Skeletal muscle satellite cell (primary cell): ENCODE measurements at regions not wholly inside any gene's neighbourhood (a gene's known extent, or its start where the extent isn't known, plus 50 kb on each side); places are given as distances from the start of the nearest gene placed in this dataset.
"Not testable (repeated sequence)": the region's sequence is repeated elsewhere in the genome, so short reads cannot be mapped to it uniquely, and the experiment has no call there.

Source experiments
- H3K27me3 ChIP-seq: 2 replicates; pipeline ENCODE4 v1.7.0; 2013; ENCODE audit warnings: low read length; ENCODE audit not compliant: control insufficient read depth, insufficient read depth
- H3K36me3 ChIP-seq: 2 replicates; pipeline ENCODE4 v1.7.0; 2013; ENCODE audit warnings: mild to moderate bottlenecking, control low read depth, low read length; ENCODE audit not compliant: insufficient read depth
- H3K4me1 ChIP-seq: 2 replicates; pipeline ENCODE4 v1.7.0; 2013; ENCODE audit warnings: low read length; ENCODE audit not compliant: control insufficient read depth, insufficient read depth
- H3K4me2 ChIP-seq: 2 replicates; pipeline ENCODE4 v1.7.0; 2013; ENCODE audit warnings: mild to moderate bottlenecking, low read length
- H3K4me3 ChIP-seq: 2 replicates; pipeline ENCODE4 v1.7.0; 2013; ENCODE audit warnings: low read length
- H3K9ac ChIP-seq: 2 replicates; pipeline ENCODE4 v1.7.0; 2013; ENCODE audit warnings: mild to moderate bottlenecking, low read depth, low read length, moderate library complexity
- H3K9me3 ChIP-seq: replicated peaks from 2 replicates; pipeline ENCODE4 v1.7.0; 2013; ENCODE audit warnings: mild to moderate bottlenecking, control low read depth, low read length

DNA sequence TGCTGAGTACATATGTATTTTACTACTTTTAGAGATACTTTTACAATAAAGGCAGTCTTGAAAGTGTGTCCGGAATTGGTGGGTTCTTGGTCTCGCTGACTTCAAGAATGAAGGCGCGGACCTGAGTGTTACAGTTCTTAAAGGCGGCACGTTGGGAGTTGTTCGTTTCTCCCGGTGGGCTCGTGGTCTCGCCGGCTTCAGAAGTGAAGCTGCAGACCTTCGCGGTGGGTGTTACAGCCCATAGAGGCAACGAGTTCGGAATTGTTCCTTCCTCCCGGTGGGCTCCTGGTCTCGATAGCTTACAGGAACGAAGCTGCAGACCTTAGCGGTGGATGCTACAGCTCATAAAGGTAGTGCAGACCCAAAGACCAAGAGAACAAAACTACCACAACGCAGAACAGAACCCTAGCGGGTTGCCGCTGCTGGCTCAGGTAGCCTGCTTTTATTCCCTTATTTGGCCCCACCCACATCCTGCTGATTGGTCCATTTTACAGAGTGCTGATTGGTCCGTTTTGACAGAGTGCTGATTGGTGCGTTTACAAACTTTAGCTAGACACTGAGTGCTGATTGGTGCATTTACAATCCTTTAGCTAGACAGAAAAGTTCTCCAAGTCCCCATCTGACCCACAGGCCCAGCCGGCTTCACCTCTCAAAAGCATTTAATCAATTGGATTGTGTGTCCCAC lies 79.6 kb upstream of the KMT2C start:
- not testable (repeated sequence) for H3K4me1 ChIP-seq, H3K36me3 ChIP-seq, H3K27me3 ChIP-seq, H3K4me3 ChIP-seq, H3K9me3 ChIP-seq, H3K9ac ChIP-seq, H3K4me2 ChIP-seq

DNA sequence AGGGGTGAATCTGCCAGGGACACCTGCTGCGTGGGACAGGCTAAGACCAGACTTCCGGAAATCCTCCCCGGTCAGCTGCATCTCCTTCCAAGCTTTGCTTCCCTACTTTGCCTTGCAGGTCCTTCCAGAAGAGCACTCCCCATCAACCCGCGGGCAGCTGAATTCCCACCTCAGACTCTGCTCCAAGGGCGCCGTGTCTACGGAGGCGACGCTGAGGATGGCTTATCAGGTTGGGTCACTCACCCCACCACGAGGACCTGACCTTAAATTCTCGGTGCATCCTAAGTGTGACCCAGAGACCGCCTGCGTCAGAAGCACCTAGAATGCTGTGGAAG lies 78.9 kb upstream of the KMT2C start:
- Histone ChIP-seq H3K9me3 (no peaks in the 10 kb centered on the region), H3K4me1 (no peaks in the 10 kb centered on the region), H3K4me3 (no peak overlapping the region), H3K36me3 (no peaks in the 10 kb centered on the region), H3K27me3 (no peaks in the 10 kb centered on the region), H3K4me2 (no peak overlapping the region), H3K9ac (no peak overlapping the region)

DNA sequence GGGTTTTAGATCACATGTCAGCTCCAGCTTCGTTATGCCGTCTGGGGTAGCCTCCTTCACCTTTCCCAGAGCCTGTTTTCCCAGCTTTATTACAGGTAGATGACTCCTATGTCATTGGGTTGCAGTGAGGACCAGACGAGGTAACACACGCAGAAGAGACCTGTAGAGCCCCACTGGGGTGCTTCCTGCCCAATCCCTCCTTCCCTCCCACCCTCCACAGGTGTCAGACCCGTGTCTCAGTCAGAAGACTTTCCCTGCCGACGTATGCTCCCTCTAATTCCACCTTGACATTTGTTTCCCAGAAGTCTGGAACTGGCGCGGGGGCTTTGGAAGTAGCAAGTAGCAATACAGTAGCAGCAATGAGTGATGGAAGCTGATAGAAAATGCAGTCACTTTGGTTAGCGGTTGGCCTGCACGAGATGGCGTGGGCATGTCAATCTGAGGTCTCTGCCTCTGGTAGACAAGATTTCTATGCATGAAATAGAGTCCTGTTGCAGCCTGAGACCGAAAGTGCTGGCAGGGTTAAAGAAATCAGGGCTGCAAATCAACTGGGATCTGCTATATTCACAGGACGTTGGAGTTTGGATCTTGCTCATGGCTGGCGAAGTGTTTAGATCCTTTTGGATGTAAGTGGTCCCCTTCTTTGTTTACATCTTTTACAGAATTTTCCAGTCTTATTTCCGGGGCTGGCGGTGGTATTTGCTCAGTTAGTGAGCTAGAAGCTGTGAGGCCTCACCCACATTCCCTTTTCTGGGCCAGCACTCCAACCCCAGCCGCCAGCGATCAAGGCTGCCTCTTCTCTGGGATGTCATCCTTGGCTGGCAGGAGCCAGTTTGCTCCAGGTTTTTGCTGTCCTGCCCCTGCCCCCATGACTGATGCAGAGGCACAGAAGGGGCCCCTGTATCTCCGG lies 78.3 kb upstream of the KMT2C start:
- no peak overlapping the region for H3K4me3 ChIP-seq
- no peaks in the 10 kb centered on the region for H3K36me3 ChIP-seq
- no peaks in the 10 kb centered on the region for H3K27me3 ChIP-seq
- no peaks in the 10 kb centered on the region for H3K9me3 ChIP-seq
- no peak overlapping the region for H3K4me2 ChIP-seq
- H3K9ac ChIP-seq = no peak overlapping the region
- H3K4me1 ChIP-seq = no peaks in the 10 kb centered on the region

DNA sequence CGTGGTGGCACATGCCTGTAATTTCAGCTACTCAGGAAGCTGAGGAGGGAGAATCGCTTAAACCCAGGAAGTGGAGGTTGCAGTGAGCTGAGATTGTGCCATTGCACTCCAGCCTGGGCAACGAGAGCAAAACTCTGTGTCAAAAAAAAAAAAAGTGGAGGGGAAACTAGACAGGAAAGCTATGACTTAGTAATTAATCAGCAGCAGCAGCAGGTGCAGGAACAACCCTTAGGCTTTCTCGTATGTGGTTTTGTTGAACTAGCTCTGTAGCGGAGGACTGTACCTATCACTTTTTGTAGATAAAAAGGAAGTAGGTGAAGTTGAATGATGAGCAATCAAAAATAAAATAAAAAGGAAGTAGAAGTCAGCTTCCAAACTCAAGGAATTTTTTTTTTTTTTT lies 76.9 kb upstream of the KMT2C start:
- Histone ChIP-seq H3K9me3 (no peaks in the 10 kb centered on the region), H3K36me3 (no peaks in the 10 kb centered on the region), H3K4me3 (no peak overlapping the region), H3K4me2 (no peak overlapping the region), H3K9ac (no peak overlapping the region), H3K27me3 (no peaks in the 10 kb centered on the region), H3K4me1 (no peaks in the 10 kb centered on the region)

DNA sequence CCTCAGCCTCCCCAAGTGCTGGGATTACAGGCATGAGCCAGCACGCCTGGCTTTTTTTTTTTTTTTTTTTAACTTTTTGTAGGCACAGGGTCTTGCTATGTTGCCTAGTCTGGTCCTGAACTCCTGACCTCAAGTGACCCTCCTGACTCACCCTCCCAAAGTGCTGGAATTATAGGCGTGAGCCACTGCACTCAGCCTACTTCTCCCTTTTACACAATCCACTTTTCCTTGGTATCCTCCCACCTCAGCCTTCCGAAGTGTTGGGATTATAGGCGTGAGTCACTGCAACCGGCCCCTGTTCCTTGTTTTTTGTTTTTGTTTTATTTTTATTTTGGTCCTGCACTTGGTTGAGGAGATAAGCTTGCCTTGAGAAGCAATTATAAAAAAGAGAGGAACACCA lies 75.9 kb upstream of the KMT2C start:
- H3K27me3 ChIP-seq = no peaks in the 10 kb centered on the region
- no peaks in the 10 kb centered on the region for H3K4me1 ChIP-seq
- H3K36me3 ChIP-seq = no peaks in the 10 kb centered on the region
- no peak overlapping the region for H3K4me3 ChIP-seq
- H3K4me2 ChIP-seq = no peak overlapping the region
- no peak overlapping the region for H3K9ac ChIP-seq
- H3K9me3 ChIP-seq = no peaks in the 10 kb centered on the region

DNA sequence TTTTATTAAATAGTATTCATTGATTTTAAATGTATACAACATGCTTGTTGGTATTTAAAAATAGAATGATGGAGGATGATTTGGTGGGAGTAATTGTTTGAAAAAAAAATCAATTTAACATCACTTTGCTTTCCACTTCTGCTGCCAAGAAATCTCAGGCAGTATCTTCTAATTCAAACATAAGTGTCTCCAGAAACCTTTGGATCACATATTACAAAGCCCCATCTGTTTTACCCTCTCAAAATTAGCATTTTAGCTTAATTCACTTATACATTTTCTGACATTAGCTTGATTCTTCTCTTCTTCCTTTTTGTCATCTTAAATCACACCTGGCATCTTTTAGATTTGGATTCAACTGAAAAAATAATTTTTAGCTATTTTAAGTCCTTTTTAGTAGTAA lies 72.9 kb upstream of the KMT2C start:
- Histone ChIP-seq H3K36me3 (no peaks in the 10 kb centered on the region), H3K9me3 (no peaks in the 10 kb centered on the region), H3K4me1 (no peaks in the 10 kb centered on the region), H3K9ac (no peak overlapping the region), H3K27me3 (no peaks in the 10 kb centered on the region), H3K4me2 (no peak overlapping the region), H3K4me3 (no peak overlapping the region)

DNA sequence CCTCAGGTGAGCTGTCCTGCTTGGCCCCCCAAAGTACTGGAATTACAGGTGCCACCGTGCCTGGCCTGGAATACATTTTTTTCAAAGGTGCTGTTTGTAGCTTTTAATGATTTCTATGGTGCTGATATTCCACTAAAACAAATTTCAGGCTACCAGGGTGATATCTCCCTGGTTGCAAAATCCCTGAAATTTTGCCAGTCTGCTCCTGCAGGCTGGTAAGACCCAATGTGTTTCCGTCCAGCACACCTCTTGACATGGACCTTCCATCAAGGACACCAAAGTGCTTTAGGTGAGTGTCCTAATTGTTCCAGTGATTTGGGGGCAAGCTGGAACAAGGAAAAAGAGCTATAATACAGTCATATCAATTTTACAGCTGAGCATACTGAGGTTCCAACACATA lies 69.8 kb upstream of the KMT2C start:
- Histone ChIP-seq H3K4me2 (no peak overlapping the region), H3K4me1 (no peaks in the 10 kb centered on the region), H3K9ac (no peak overlapping the region), H3K27me3 (no peaks in the 10 kb centered on the region), H3K9me3 (no peaks in the 10 kb centered on the region), H3K36me3 (no peaks in the 10 kb centered on the region), H3K4me3 (no peak overlapping the region)

DNA sequence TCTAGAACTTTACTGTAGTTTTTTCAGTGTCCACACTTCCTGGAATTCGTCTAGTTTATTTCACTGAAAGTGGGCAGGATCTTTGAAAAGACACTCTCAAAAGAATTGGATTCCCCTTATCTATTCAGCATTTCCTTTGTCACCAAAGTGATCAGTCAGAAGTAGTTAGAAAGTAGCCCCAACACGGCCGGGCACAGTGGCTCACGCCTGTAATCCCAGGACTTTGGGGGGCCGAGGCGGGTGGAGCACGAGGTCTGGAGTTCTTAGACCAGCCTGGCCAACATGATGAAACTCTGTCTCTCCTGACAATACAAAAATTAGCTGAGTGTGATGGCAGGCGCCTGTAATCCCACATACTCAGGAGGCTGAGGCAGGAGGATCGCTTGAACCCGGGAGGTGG lies 69.0 kb upstream of the KMT2C start:
- no peak overlapping the region for H3K4me3 ChIP-seq
- H3K36me3 ChIP-seq = no peaks in the 10 kb centered on the region
- no peaks in the 10 kb centered on the region for H3K27me3 ChIP-seq
- H3K9ac ChIP-seq = no peak overlapping the region
- H3K9me3 ChIP-seq = no peaks in the 10 kb centered on the region
- H3K4me2 ChIP-seq = no peak overlapping the region
- H3K4me1 ChIP-seq = no peaks in the 10 kb centered on the region

DNA sequence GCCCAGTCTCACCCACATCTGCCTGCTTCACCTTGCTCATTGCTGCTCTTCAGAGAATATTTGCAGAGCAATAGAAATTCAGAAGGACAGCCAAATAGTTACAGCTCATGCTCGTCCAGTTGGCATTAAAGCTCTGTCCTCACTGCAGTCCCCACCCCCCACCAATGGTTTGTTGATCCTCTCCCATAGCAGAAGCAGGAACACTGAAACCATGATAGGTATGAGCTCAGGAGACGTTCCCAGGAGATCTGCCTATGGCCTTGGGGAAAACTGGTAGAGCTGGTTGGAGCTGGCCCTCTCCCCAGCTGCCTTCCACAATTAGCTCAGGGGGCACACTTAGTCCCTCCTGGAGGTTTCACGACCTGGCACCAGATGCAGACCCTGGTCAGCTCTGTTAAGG lies 68.6 kb upstream of the KMT2C start:
- no peak overlapping the region for H3K9ac ChIP-seq
- no peak overlapping the region for H3K4me3 ChIP-seq
- H3K4me1 ChIP-seq = no peaks in the 10 kb centered on the region
- no peaks in the 10 kb centered on the region for H3K27me3 ChIP-seq
- H3K36me3 ChIP-seq = no peaks in the 10 kb centered on the region
- no peak overlapping the region for H3K4me2 ChIP-seq
- no peaks in the 10 kb centered on the region for H3K9me3 ChIP-seq

DNA sequence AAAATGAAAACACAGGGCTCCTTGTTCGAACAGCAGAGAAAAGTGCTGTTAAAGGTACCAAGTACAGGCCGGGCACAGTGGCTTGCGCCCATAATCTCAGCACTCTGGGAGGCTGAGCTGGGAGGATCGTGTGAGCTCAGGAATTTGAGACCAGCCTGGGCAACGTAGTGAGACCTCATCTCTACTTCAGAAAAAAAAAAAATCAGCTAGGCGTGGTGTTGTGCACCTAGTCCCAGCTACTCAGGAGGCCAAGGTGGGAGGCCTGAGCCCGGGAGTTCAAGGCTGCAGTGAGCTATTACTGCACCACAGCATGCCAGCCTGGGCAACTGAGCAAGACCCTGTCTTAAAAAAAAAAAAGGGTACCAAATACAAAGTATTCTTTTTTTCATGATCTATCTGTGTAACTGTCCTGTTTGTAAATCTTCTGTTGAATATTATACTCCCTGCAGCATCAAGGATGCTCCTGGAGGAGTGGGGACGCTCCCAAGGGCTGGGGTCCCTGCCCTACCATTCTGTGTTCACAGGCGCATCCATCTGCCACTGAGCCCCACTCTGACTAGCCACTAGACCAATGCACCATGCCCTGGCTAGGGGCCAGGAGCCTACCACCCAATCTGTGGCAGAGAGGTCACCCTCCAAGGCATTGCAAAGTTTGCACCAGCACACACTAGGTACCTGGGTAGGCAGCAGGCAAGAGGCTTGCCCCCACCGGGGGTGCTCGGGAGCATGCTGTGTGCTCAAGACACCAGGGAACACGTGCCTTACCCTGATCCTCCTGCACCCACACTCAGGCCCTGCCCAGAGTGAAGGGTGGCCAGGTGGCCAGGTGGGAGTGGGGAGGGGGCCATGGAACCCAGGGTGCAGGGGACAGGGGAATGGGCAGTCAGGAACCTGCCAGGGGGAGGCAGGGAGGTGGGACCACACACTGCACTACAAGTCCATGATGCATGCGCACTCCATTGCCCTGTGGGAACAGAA lies 67.3 kb upstream of the KMT2C start:
- H3K9me3 ChIP-seq = no peaks in the 10 kb centered on the region
- no peak overlapping the region for H3K4me3 ChIP-seq

DNA sequence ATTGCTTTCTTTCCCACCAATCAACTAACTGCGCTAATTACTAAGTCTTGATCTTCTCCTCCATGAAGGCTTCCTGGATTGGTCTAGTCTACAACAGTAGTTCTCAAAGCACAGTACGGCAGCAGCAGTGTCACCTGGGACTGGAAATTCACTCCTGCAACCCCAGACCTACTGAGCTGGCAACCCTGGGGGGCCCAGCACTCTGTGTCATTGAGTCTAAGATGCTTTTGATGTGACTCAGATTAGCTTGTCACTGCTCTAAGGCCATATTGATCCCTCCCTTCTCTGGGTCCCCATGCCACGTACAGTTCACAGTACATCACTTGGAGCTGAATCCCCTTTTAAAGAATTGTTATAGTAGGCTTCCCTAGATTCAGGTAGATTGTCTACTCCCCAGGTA lies 65.7 kb upstream of the KMT2C start:
- H3K4me3 ChIP-seq = no peak overlapping the region
- no peak overlapping the region for H3K9ac ChIP-seq
- no peak overlapping the region for H3K4me2 ChIP-seq
- no peaks in the 10 kb centered on the region for H3K27me3 ChIP-seq
- no peaks in the 10 kb centered on the region for H3K36me3 ChIP-seq
- no peaks in the 10 kb centered on the region for H3K9me3 ChIP-seq
- no peaks in the 10 kb centered on the region for H3K4me1 ChIP-seq

More for the DNA sequence above, 67.3 kb upstream of the KMT2C start:
- Histone ChIP-seq H3K9ac (no peak overlapping the region), H3K27me3 (no peaks in the 10 kb centered on the region), H3K36me3 (no peaks in the 10 kb centered on the region), H3K4me1 (no peaks in the 10 kb centered on the region), H3K4me2 (no peak overlapping the region)
